ENCODE measurements at regions not wholly inside any gene's neighbourhood (a gene's known extent, or its start where the extent isn't known, plus 50 kb on each side); places are given as distances from the start of the nearest gene placed in this dataset.
"Not testable (repeated sequence)": the region's sequence is repeated elsewhere in the genome, so short reads cannot be mapped to it uniquely, and the experiment has no call there.

- not testable (repeated sequence) for TF ChIP-seq POLR2A (IDR thresholded peaks at IDR 0.05; ENCODE audit: low read length); GATA1 (IDR thresholded peaks at IDR 0.05; ENCODE audit: low read depth, low read length)
These were observed 98.2 kb upstream of the NDUFV2 start for GRCh38 chr18:9004308-9004707.

Data from erythroblast (primary cell).